PC-9 (cell line): ENCODE measurements at regions not wholly inside any gene's neighbourhood (a gene's known extent, or its start where the extent isn't known, plus 50 kb on each side); places are given as distances from the start of the nearest gene placed in this dataset.
"Not testable (repeated sequence)": the region's sequence is repeated elsewhere in the genome, so short reads cannot be mapped to it uniquely, and the experiment has no call there.

ENCODE experiments used
- BruUV-seq: library from RNA; stranded (reverse); fragments of 400-500 nt; replicated peaks from 2 replicates; lab custom pipeline; 2021; lab: Mats Ljungman, UMichigan
- CTCF ChIA-PET: fragments of 300-600 bp; sonication (Branson Sonifier 250); formaldehyde crosslinking; loops from one replicate; lab custom pipeline; 2022; ENCODE audit warnings: antibody characterized with exemption; lab: Charles Lee
- POLR2A ChIA-PET: fragments of 300-600 bp; sonication (Branson Sonifier 250); formaldehyde crosslinking; loops from one replicate; lab custom pipeline; 2022; ENCODE audit warnings: antibody characterized with exemption; ENCODE audit not compliant: unreplicated experiment; lab: Charles Lee
- DNase-seq, 2 experiments: peaks; one replicate each; pipeline versions ENCODE4 v3.0.0 to v3.0.0-alpha.2; 2015 to 2022; ENCODE audit warnings: mixed read lengths in 1 of 2
- H2AFZ ChIP-seq: fragments of 200-600 bp; sonication (generic); 2 replicates; pipeline ENCODE4 v1.8.1; 2017; ENCODE audit warnings: antibody characterized with exemption
- H3F3A ChIP-seq: fragments of 200-600 bp; sonication (generic); 2 replicates; pipeline ENCODE4 v1.8.1; 2017; ENCODE audit warnings: antibody characterized with exemption, mild to moderate bottlenecking, low read depth; ENCODE audit not compliant: insufficient read depth
- H3K27ac ChIP-seq: fragments of 200-600 bp; sonication (generic); 2 replicates; pipeline ENCODE4 v1.6.1; 2016; ENCODE audit warnings: mixed run types
- H3K27me3 ChIP-seq: fragments of 200-600 bp; sonication (generic); 2 replicates; pipeline ENCODE4 v1.6.1; 2016; ENCODE audit warnings: low read depth, mixed run types; ENCODE audit not compliant: insufficient read depth
- H3K36me3 ChIP-seq: fragments of 200-600 bp; sonication (generic); 2 replicates; pipeline ENCODE4 v1.6.1; 2016; ENCODE audit warnings: low read depth, mixed run types
- H3K4me1 ChIP-seq: fragments of 200-600 bp; sonication (generic); replicated peaks from 2 replicates; pipeline ENCODE4 v1.6.1; 2016; ENCODE audit warnings: mixed run types; ENCODE audit not compliant: insufficient read depth
- H3K4me2 ChIP-seq: fragments of 200-600 bp; sonication (generic); 2 replicates; pipeline ENCODE4 v1.6.1; 2017; ENCODE audit warnings: mixed run types
- H3K4me3 ChIP-seq: fragments of 200-600 bp; sonication (generic); 2 replicates; pipeline ENCODE4 v1.6.1; 2016; ENCODE audit warnings: mixed run types
- H3K79me2 ChIP-seq: fragments of 200-600 bp; sonication (generic); 2 replicates; pipeline ENCODE4 v1.6.1; 2017; ENCODE audit warnings: low read depth, mixed run types
- H3K9me2 ChIP-seq: fragments of 200-600 bp; sonication (generic); 2 replicates; pipeline ENCODE4 v1.8.1; 2017; ENCODE audit warnings: mild to moderate bottlenecking; ENCODE audit not compliant: insufficient read depth
- H3K9me3 ChIP-seq: fragments of 200-600 bp; sonication (generic); 2 replicates; pipeline ENCODE4 v1.8.1; 2016; ENCODE audit warnings: low read depth; ENCODE audit not compliant: insufficient read depth
- H4K20me1 ChIP-seq: fragments of 200-600 bp; sonication (generic); 2 replicates; pipeline ENCODE4 v1.8.1; 2017; ENCODE audit not compliant: insufficient read depth
- intact Hi-C: fragments of 100-400 bp; cut with micrococcal nuclease; formaldehyde crosslinking; loops from one replicate; pipeline ENCODE4 v1.10.0; 2022; ENCODE audit not compliant: unreplicated experiment

DNA sequence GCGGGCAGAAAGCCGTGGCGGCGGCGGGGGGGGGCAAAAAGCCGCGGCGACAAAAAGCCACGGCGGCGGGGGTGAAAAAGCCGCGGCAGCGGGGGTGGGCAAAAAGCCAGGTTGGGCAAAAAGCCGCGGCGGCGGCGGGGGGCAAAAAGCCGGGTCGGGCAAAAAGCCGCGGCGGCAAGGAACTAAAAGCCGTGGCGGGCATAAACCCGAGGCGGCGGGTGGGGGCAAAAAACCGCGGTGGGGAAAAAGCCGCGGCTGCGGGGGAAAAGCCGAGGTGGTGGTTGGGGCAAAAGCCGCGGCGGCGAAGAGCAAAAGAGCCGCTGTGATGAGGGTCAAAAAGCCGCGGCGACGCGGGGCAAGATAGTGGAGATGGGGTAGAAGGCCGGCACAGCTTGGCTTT, 1834.2 kb downstream of the FOXD4L5 start:
- H3K27me3 ChIP-seq, H3K79me2 ChIP-seq, H4K20me1 ChIP-seq, H3K4me3 ChIP-seq, H3K4me1 ChIP-seq, H3K27ac ChIP-seq, H3K9me2 ChIP-seq, H2AFZ ChIP-seq, H3F3A ChIP-seq, POLR2A ChIA-PET, H3K4me2 ChIP-seq, BruUV-seq, CTCF ChIA-PET, intact Hi-C loops, DNase-seq, H3K36me3 ChIP-seq, H3K9me3 ChIP-seq: not testable (repeated sequence)

DNA sequence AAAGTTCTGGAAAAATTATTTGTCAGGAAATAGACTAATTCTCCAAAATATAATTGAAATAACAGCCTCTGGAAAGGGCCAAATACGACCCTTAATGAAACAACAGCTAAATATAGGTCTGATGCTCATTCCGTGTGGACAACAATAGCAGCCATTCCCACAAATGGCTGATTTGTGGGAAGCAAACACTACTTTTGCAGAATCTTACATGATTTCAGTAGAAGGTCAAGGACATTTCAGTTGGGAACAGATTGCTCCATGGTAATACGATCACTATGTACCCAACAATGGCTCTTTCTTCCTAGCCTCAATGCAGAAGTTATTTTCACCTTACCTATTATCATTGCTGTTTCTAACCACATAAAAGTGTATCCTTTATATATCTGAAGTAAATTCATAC, 1859.9 kb downstream of the FOXD4L5 start:
- H2AFZ ChIP-seq, intact Hi-C loops, H3K9me3 ChIP-seq, H4K20me1 ChIP-seq, H3K4me2 ChIP-seq, H3K36me3 ChIP-seq, H3K4me3 ChIP-seq, BruUV-seq, H3K4me1 ChIP-seq, H3K27me3 ChIP-seq, POLR2A ChIA-PET, H3K79me2 ChIP-seq, H3K9me2 ChIP-seq, H3F3A ChIP-seq, CTCF ChIA-PET, H3K27ac ChIP-seq, DNase-seq: not testable (repeated sequence)

DNA sequence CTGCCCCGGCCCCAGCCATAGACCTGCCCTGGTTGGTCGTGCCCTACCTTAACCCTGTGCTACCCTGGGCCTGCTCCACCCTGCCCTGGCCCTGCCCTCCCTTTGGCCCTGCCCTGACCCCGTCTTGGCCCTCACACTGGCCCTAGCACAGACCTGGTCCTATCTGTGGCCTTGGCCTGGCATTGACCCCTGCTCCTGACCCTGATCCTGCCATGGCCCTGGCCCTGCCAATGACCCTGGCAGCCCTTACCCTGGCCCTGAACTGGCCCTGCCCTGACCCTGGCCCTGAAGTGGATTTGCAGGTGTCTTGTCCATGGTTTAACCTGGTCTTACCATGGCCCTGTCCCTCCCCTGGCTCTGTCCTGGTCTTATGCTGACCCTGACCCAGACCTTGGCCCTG, 1894.1 kb downstream of the FOXD4L5 start:
- H3K27me3 ChIP-seq, H3K36me3 ChIP-seq, DNase-seq, POLR2A ChIA-PET, H3K27ac ChIP-seq, H3F3A ChIP-seq, H3K9me2 ChIP-seq, H3K9me3 ChIP-seq, intact Hi-C loops, H3K4me3 ChIP-seq, H3K4me2 ChIP-seq, CTCF ChIA-PET, H4K20me1 ChIP-seq, BruUV-seq, H3K4me1 ChIP-seq, H2AFZ ChIP-seq, H3K79me2 ChIP-seq: not testable (repeated sequence)

DNA sequence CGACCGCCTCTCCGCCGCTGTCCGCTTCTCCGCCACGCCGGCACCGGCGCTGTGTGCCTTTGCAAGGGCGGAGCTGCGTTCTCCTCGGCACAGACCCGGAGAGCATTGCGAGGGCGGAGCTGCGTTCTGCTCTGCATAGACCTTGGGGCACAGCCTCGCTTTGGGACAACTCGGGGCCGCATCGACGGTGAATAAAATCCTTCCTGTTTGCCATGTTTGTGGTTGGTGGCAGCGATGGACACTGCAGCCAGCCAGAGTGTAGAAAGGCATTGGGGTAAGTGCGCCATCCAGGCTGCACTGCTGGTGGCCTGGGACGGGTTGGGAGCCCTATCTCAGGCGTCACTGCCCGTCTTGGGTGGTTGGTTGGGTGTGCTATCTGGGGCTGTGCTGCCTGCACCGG, 1899.5 kb downstream of the FOXD4L5 start:
- H3K9me3 ChIP-seq, H2AFZ ChIP-seq, H3K79me2 ChIP-seq, H3K4me3 ChIP-seq, H3K4me1 ChIP-seq, H3F3A ChIP-seq, H3K36me3 ChIP-seq, H3K27me3 ChIP-seq, intact Hi-C loops, BruUV-seq, H4K20me1 ChIP-seq, H3K27ac ChIP-seq, DNase-seq, POLR2A ChIA-PET, CTCF ChIA-PET, H3K4me2 ChIP-seq, H3K9me2 ChIP-seq: not testable (repeated sequence)

DNA sequence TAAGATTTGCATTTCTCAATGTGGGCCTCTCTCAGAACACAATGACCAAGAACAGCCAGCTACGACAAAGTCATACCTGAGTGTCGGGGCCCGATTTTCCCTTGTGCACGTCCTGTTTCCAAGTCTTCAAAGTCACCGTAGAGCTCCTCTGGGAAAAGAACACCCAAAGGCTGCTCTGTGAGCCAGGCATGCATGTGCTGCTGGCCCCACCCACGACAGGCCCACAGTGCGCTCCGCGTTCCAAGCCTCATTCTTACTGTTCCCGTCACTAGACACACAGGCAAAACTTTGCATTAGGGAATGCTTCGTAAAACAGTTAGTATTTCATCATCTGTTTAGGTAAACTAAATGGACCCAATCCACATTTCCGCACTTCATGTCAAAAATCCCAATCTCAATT, 1905.1 kb downstream of the FOXD4L5 start:
- BruUV-seq, H3K9me3 ChIP-seq, H3K79me2 ChIP-seq, POLR2A ChIA-PET, H3K4me2 ChIP-seq, CTCF ChIA-PET, H3F3A ChIP-seq, H4K20me1 ChIP-seq, H2AFZ ChIP-seq, H3K27ac ChIP-seq, H3K36me3 ChIP-seq, intact Hi-C loops, H3K9me2 ChIP-seq, H3K4me3 ChIP-seq, H3K4me1 ChIP-seq, H3K27me3 ChIP-seq: not testable (repeated sequence)
- DNase-seq: peak in 1 of 2 experiments; percentile 0

DNA sequence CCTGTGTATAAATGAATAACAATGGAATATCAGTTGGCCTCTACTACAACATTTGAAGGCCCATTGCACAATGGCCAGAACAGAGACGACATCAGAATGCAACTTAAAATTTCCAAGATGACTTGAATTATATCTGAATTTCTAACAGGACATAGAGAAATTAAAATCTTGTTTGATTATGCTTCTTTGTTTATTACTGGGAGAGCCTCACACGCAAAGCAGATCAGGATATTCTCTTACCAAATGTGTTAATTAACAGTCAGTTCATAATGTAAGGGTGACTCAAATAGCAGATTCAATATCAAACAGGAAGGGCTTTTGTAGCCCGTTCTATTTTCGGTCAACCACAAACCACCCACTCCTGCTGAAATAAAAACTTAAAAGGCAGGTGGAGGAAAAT, 1930.8 kb downstream of the FOXD4L5 start:
- H3K9me2 ChIP-seq, DNase-seq, POLR2A ChIA-PET, H3K9me3 ChIP-seq, H3K79me2 ChIP-seq, BruUV-seq, H3K4me3 ChIP-seq, H4K20me1 ChIP-seq, H3K27me3 ChIP-seq, CTCF ChIA-PET, H2AFZ ChIP-seq, H3F3A ChIP-seq, intact Hi-C loops, H3K27ac ChIP-seq, H3K4me1 ChIP-seq, H3K4me2 ChIP-seq, H3K36me3 ChIP-seq: not testable (repeated sequence)

DNA sequence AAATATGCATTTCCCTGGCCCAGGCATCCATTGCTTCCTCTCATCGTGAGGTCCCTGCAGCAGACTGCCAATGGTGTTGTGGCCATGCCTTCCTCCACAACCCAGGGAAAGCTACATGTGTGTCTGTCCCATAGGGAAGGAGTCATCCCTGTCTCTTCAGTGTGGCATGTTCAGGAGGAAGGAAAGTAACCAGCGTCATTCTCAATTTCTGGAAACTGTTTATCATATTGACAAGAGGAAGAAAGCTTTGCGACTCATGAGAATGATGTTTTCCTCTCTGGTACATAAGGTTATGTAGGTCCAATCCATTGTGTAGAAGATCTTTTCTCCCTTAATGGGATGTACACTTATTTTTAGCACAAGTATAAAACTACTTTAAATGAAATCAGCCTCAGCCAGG, 1937.7 kb downstream of the FOXD4L5 start:
- H2AFZ ChIP-seq, POLR2A ChIA-PET, H3K79me2 ChIP-seq, H4K20me1 ChIP-seq, DNase-seq, H3K27me3 ChIP-seq, H3K9me2 ChIP-seq, H3K4me3 ChIP-seq, CTCF ChIA-PET, BruUV-seq, H3K36me3 ChIP-seq, H3F3A ChIP-seq, intact Hi-C loops, H3K9me3 ChIP-seq: not testable (repeated sequence)
- peaks cover 24% of the 10 kb centered on the region for H3K4me1 ChIP-seq
- H3K27ac ChIP-seq: peak overlapping the region; percentile 88
- H3K4me2 ChIP-seq: peak overlapping the region; percentile 50
